ENCODE measurements at regions not wholly inside any gene's neighbourhood (a gene's known extent, or its start where the extent isn't known, plus 50 kb on each side); places are given as distances from the start of the nearest gene placed in this dataset.

DNA sequence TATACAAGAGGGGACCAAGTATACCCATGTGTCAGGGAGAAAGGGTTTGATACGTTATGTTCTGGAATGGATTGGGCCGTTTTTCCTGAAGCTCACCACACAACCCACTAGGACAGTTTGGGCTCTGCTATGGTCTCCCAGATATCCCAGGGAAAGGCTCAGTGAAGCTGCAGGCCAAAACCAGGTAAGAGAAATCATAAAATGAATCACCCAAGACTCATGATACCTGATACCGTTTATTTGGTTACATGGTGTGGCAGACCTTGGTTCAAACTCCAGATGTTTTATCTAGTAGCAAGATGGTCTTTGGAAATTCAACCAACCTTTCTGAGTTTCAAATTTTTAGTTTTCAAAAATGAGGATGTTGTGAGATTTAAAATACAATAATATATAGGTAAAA is 177.6 kb downstream of the C12orf75 start (continued):
- TF ChIP-seq, protein P1, sequence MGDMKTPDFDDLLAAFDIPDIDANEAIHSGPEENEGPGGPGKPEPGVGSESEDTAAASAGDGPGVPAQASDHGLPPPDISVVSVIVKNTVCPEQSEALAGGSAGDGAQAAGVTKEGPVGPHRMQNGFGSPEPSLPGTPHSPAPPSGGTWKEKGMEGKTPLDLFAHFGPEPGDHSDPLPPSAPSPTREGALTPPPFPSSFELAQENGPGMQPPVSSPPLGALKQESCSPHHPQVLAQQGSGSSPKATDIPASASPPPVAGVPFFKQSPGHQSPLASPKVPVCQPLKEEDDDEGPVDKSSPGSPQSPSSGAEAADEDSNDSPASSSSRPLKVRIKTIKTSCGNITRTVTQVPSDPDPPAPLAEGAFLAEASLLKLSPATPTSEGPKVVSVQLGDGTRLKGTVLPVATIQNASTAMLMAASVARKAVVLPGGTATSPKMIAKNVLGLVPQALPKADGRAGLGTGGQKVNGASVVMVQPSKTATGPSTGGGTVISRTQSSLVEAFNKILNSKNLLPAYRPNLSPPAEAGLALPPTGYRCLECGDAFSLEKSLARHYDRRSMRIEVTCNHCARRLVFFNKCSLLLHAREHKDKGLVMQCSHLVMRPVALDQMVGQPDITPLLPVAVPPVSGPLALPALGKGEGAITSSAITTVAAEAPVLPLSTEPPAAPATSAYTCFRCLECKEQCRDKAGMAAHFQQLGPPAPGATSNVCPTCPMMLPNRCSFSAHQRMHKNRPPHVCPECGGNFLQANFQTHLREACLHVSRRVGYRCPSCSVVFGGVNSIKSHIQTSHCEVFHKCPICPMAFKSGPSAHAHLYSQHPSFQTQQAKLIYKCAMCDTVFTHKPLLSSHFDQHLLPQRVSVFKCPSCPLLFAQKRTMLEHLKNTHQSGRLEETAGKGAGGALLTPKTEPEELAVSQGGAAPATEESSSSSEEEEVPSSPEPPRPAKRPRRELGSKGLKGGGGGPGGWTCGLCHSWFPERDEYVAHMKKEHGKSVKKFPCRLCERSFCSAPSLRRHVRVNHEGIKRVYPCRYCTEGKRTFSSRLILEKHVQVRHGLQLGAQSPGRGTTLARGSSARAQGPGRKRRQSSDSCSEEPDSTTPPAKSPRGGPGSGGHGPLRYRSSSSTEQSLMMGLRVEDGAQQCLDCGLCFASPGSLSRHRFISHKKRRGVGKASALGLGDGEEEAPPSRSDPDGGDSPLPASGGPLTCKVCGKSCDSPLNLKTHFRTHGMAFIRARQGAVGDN (IDR thresholded peaks at IDR 0.05): no peak

DNA sequence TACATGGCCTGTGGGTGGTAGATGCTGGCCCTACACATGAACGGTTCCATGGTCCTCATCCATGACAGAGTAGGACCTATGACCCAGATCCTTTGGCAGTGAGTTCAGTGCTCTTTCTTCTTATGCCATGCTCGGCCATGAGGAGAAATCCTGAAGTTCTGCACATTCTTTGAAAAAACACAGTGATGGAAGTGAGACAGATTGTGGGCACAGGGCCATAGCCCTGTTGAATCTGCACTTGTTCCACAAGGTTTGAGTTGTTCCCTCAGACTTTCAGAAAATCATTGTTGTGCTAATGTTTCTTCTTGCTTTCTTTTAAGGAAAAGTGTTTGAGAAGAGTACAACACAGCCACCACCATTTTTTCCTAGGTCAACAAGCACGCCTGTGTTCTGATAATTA is 180.0 kb downstream of the C12orf75 start:
- Histone ChIP-seq H3K4me1 (ENCODE audit: control insufficient read depth, insufficient read depth, low read length) (no peaks in the 10 kb centered on the region), H4K20me1 (ENCODE audit: control insufficient read depth, insufficient read depth) (no peaks in the 10 kb centered on the region), H3K36me3 (ENCODE audit: control insufficient read depth in 2 of 2, insufficient read depth in 2 of 2, low read length in 1 of 2) (no peaks in the 10 kb centered on the region), H3K79me2 (ENCODE audit: control insufficient read depth, insufficient read depth, low read length) (no peaks in the 10 kb centered on the region), H3K27me3 (replicated peaks in 1 of 2; ENCODE audit: control insufficient read depth in 2 of 2, insufficient read depth in 2 of 2, low read length in 1 of 2) (no peaks in the 10 kb centered on the region), H3K27ac (ENCODE audit: control insufficient read depth, insufficient read depth) (no peak overlapping the region), H3K9me3 (replicated peaks; ENCODE audit: control insufficient read depth, insufficient read depth, low read length) (no peaks in the 10 kb centered on the region), H3K9ac (ENCODE audit: control insufficient read depth, insufficient read depth, low read length) (no peak overlapping the region), H3K4me3 (no peak overlapping the region), H3K4me2 (ENCODE audit: control insufficient read depth, insufficient read depth) (no peak overlapping the region), H2AFZ (ENCODE audit: control insufficient read depth, low read depth, low read length) (no peak overlapping the region)
- in situ Hi-C loops (cut with MboI): no loop called here
- ChIA-PET RAD21 (ENCODE audit: unreplicated experiment) (no interaction called here), POLR2A (no interaction called here), CTCF (no interaction called here), SMC1A (ENCODE audit: uncharacterized antibody, unreplicated experiment) (no interaction called here)
- DNase-seq (ENCODE audit: low read depth, low spot score) (no peak), ATAC-seq (no peak), FAIRE-seq (no peak)
- 19% methylated on average over 3 of the region's 3 CpGs for WGBS (ENCODE audit: insufficient coverage, insufficient replicate concordance, low lambda C conversion rate, missing lambda C conversion rate)
- intact Hi-C loops (cut with micrococcal nuclease; ENCODE audit: unreplicated experiment): no loop called here
- no TSS peak for BruUV-seq (replicated peaks)
- no peak for TF ChIP-seq KAT2A (conservative IDR thresholded peaks at IDR 0.05; ENCODE audit: control insufficient read depth, low read depth, low read length)
- TF ChIP-seq, protein P2, sequence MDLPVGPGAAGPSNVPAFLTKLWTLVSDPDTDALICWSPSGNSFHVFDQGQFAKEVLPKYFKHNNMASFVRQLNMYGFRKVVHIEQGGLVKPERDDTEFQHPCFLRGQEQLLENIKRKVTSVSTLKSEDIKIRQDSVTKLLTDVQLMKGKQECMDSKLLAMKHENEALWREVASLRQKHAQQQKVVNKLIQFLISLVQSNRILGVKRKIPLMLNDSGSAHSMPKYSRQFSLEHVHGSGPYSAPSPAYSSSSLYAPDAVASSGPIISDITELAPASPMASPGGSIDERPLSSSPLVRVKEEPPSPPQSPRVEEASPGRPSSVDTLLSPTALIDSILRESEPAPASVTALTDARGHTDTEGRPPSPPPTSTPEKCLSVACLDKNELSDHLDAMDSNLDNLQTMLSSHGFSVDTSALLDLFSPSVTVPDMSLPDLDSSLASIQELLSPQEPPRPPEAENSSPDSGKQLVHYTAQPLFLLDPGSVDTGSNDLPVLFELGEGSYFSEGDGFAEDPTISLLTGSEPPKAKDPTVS (IDR thresholded peaks at IDR 0.05; ENCODE audit: low read depth, low read length): no peak
- TF ChIP-seq, protein P3, sequence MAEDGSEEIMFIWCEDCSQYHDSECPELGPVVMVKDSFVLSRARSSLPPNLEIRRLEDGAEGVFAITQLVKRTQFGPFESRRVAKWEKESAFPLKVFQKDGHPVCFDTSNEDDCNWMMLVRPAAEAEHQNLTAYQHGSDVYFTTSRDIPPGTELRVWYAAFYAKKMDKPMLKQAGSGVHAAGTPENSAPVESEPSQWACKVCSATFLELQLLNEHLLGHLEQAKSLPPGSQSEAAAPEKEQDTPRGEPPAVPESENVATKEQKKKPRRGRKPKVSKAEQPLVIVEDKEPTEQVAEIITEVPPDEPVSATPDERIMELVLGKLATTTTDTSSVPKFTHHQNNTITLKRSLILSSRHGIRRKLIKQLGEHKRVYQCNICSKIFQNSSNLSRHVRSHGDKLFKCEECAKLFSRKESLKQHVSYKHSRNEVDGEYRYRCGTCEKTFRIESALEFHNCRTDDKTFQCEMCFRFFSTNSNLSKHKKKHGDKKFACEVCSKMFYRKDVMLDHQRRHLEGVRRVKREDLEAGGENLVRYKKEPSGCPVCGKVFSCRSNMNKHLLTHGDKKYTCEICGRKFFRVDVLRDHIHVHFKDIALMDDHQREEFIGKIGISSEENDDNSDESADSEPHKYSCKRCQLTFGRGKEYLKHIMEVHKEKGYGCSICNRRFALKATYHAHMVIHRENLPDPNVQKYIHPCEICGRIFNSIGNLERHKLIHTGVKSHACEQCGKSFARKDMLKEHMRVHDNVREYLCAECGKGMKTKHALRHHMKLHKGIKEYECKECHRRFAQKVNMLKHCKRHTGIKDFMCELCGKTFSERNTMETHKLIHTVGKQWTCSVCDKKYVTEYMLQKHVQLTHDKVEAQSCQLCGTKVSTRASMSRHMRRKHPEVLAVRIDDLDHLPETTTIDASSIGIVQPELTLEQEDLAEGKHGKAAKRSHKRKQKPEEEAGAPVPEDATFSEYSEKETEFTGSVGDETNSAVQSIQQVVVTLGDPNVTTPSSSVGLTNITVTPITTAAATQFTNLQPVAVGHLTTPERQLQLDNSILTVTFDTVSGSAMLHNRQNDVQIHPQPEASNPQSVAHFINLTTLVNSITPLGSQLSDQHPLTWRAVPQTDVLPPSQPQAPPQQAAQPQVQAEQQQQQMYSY (CRISPR knock-in tag; IDR thresholded peaks at IDR 0.05): no peak
- TF ChIP-seq CHD2 (IDR thresholded peaks at IDR 0.05; ENCODE audit: borderline replicate concordance, low read depth, low read length): no peak
- TF ChIP-seq EZH2 (IDR thresholded peaks at IDR 0.05; ENCODE audit: borderline replicate concordance, control insufficient read depth, low read depth, low read length): no peak
- TF ChIP-seq SUPT20H (IDR thresholded peaks at IDR 0.05; ENCODE audit: borderline replicate concordance, control insufficient read depth, low read depth, low read length): no peak
